Stimulated activated CD4-positive, alpha-beta T cell treated with anti-CD3 and anti-CD28 coated beads, Interleukin-12 subunit alpha, Interleukin-12 subunit beta, amount 100 ng/mL, for 48 hours (primary cell): ENCODE measurements at regions not wholly inside any gene's neighbourhood (a gene's known extent, or its start where the extent isn't known, plus 50 kb on each side); places are given as distances from the start of the nearest gene placed in this dataset.
"Not testable (repeated sequence)": the region's sequence is repeated elsewhere in the genome, so short reads cannot be mapped to it uniquely, and the experiment has no call there.

Experiments
- DNase-seq, 3 donors: peaks; one replicate each; pipeline ENCODE4 v3.0.0-alpha.2; 2020; ENCODE audit warnings: low read depth in 2 of 3, low spot score in 1 of 3

- no peak for DNase-seq
These were observed 54.4 kb upstream of the GRIP1 start for GRCh38 chr12:66733321-66733720.

GRCh38 chr12:66733839-66734238 is 55.0 kb upstream of the GRIP1 start:
- no peak for DNase-seq

GRCh38 chr12:66735275-66735674 is 56.4 kb upstream of the GRIP1 start:
- no peak for DNase-seq

- DNase-seq: no peak
These were observed 58.1 kb upstream of the GRIP1 start for GRCh38 chr12:66736931-66737330.

- DNase-seq: no peak
These were observed 60.4 kb upstream of the GRIP1 start for GRCh38 chr12:66739266-66739665.

GRCh38 chr12:66739940-66740651 is 61.2 kb upstream of the GRIP1 start:
- no peak for DNase-seq

- no peak for DNase-seq
These were observed 61.9 kb upstream of the GRIP1 start for GRCh38 chr12:66740732-66741131.

GRCh38 chr12:66741919-66742318 is 63.0 kb upstream of the GRIP1 start:
- no peak for DNase-seq

GRCh38 chr12:66742508-66743367 is 63.9 kb upstream of the GRIP1 start:
- DNase-seq: no peak

GRCh38 chr12:66744461-66744860 is 65.6 kb upstream of the GRIP1 start:
- DNase-seq: no peak

GRCh38 chr12:66744956-66745383 is 66.1 kb upstream of the GRIP1 start:
- DNase-seq: no peak

GRCh38 chr12:66746489-66747201 is 67.8 kb upstream of the GRIP1 start:
- no peak for DNase-seq

- no peak for DNase-seq
These were observed 72.7 kb upstream of the GRIP1 start for GRCh38 chr12:66751432-66752113.

- DNase-seq: no peak
These were observed 74.9 kb upstream of the GRIP1 start for GRCh38 chr12:66753810-66754209.

- no peak for DNase-seq
These were observed 77.0 kb upstream of the GRIP1 start for GRCh38 chr12:66755727-66756395.

GRCh38 chr12:66756631-66757030 is 77.8 kb upstream of the GRIP1 start:
- no peak for DNase-seq

- not testable (repeated sequence) for DNase-seq
These were observed 81.2 kb upstream of the GRIP1 start for GRCh38 chr12:66760122-66760521.

GRCh38 chr12:66763467-66763866 is 84.6 kb upstream of the GRIP1 start:
- DNase-seq: no peak

GRCh38 chr12:66765204-66765603 is 86.3 kb upstream of the GRIP1 start:
- DNase-seq: no peak

GRCh38 chr12:66767536-66767935 is 88.7 kb upstream of the GRIP1 start:
- no peak for DNase-seq

GRCh38 chr12:66768293-66768692 is 89.4 kb upstream of the GRIP1 start:
- no peak for DNase-seq
